Epithelial cell of proximal tubule (primary cell): ENCODE measurements at regions not wholly inside any gene's neighbourhood (a gene's known extent, or its start where the extent isn't known, plus 50 kb on each side); places are given as distances from the start of the nearest gene placed in this dataset.

Experiments
- DNase-seq: peaks from one replicate; pipeline ENCODE4 v3.0.0-alpha.2; 2011; ENCODE audit warnings: low read depth
- H3K4me3 ChIP-seq: 2 replicates; pipeline ENCODE4 v1.5.1; 2011; ENCODE audit warnings: low read depth, mild to moderate bottlenecking, low read length
- TF ChIP-seq, protein P1 (sequence below): conservative IDR thresholded peaks from 2 replicates; pipeline ENCODE4 v1.5.1; 2012; ENCODE audit warnings: low read depth, mild to moderate bottlenecking, low read length

DNA sequence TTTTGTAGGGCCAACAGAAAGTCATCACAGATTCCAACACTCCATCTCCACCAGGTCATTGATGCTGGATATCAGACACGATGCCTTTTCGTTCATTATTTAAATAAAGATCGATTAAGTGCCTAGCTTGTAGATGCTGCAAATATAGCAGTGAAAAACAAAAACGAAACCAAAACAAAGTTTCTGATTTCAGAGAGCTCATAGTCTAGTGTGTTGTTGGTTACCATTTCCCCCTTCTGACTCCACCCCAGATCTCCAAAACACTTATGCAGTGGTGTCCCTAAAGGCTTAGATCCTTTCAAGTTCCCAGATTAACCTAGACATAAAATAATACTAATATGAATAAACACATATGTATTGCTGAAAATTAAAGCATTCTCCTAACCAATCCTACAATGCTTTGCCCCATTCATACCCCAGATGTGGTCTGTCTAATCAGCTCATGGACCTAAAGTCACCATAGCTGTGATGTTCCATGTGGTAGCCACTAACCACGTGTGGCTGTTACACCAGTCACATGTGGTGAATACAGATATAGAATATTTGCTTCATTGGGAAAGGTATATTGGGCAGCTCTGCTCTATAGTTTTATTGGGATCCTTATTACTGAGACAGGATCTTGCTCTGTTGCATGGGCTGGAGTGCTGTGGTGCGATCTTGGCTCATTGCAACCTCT lies 787.2 kb downstream of the TDRD15 start:
- DNase-seq, result no peak
- H3K4me3 ChIP-seq, result no peak overlapping the region
- TF ChIP-seq, protein P1, sequence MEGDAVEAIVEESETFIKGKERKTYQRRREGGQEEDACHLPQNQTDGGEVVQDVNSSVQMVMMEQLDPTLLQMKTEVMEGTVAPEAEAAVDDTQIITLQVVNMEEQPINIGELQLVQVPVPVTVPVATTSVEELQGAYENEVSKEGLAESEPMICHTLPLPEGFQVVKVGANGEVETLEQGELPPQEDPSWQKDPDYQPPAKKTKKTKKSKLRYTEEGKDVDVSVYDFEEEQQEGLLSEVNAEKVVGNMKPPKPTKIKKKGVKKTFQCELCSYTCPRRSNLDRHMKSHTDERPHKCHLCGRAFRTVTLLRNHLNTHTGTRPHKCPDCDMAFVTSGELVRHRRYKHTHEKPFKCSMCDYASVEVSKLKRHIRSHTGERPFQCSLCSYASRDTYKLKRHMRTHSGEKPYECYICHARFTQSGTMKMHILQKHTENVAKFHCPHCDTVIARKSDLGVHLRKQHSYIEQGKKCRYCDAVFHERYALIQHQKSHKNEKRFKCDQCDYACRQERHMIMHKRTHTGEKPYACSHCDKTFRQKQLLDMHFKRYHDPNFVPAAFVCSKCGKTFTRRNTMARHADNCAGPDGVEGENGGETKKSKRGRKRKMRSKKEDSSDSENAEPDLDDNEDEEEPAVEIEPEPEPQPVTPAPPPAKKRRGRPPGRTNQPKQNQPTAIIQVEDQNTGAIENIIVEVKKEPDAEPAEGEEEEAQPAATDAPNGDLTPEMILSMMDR, result no peak

DNA sequence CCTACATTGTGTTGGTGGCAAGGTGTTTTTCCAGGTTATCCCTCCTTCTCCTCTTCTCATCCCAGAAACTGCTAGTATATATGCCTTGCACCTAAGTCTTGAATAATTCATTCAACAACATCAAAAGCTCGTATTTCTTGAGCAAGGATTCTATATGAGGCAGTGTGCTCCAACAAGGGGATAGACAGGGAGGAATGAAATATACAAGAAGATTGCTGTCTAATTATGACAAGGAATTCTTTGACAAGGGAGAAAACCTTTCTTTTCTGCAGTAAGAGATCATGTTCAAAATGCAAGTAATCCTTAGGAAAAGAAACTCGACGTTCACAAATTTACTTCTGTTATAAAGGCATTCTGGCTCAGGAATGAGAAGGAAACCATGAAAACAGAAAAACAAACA lies 788.6 kb downstream of the TDRD15 start:
- no peak for DNase-seq
- H3K4me3 ChIP-seq, result no peak overlapping the region
- TF ChIP-seq, protein P1, result no peak

DNA sequence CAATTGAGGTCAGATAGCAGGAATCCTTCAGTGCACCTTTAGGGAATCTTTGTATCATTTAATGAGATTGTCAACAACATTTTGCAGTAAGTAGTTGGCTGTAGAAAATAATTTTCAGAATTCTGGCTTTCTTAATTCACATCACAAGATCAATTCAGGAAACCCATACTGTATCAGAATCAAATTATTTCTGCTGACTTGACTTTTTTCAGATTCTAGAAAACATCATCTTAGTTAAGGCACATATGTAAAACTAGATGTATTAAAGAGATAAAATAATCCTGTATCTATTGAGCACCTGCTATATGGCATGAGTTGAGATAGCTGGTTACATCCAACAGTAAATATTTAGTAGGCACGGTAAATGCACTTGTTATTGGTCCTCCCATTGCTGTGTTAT lies 791.4 kb downstream of the TDRD15 start:
- H3K4me3 ChIP-seq, result no peak overlapping the region
- TF ChIP-seq, protein P1, result no peak
- no peak for DNase-seq

DNA sequence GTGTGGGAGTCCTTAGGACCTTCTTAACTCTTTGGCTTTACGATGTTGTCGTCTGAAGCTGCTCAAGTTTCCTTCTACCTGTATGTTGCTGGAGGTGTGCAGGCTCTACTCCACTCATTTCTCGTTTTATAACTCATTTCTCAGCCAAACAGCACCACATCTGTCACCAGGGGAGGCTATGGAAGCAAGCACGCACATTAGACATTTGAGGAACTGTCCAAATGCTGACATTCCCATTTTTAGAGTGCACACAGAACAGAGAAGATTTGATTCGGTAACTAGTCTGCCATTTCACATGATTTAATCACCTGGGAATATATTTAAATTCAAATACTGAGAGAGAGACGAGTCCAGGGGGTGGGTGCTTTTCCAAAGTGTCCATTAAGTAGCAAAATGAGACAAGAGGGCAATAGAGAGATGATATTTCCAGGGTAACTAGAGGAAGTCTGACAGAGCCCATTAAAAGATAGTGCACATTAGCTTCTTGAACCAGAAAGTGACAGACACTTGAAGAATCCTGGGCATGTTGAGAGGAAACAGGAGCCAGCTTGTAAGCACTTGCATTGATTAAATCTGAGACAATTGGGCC lies 793.3 kb downstream of the TDRD15 start:
- no peak overlapping the region for H3K4me3 ChIP-seq
- DNase-seq, result no peak
- TF ChIP-seq, protein P1, result peak; percentile 11

DNA sequence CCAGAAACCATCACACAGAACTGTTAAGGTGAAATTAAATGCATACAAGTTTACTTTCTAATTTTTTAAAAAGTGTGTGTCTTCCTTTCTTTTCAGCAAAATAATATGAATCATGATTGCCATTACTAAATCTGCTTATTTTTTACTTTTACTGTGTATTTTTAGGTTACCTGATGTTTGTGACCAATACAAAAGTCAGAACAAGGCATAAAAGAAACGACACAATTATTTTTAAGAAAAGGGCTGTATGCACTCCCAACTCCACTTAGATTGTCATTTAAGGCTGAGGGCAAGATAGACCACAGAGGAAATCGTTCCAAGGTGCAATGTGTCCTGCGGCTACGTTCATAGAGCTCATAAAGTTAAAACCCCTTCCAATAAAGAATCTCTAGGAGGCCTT lies 797.0 kb downstream of the TDRD15 start:
- TF ChIP-seq, protein P1, result no peak
- H3K4me3 ChIP-seq, result no peak overlapping the region
- DNase-seq, result no peak

DNA sequence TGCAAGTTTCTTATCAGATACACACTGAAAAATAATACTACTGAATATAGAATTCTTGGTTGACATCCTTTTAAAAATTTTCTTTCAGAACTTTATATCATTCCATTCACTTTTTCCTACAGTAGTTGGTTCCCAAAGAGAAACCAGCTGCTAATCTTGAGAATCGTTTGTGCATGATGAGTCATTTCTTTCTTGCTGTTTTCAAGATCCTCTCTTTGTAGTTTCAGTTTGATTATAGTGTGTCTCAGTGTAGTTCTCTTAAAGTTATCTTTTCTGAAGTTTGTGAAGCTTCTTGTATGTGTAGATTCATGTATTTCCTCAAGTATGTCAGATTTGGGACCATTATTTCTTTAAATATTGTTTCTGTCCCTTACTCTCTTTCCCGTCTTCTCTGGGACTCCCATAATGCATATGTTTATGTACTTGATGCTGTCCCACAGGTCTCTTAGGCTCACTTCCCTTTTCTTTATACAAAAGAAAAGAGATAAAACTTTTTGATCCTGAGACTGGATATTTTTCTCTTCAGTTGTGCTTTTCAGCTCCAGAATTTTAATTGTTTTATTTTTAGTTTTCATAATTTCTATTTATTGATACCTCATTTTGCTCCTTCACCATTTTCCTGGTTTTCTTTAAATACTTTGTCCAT lies 801.0 kb downstream of the TDRD15 start:
- no peak overlapping the region for H3K4me3 ChIP-seq
- TF ChIP-seq, protein P1, result no peak
- DNase-seq, result no peak
